HepG2 (cell line): ENCODE measurements at regions not wholly inside any gene's neighbourhood (a gene's known extent, or its start where the extent isn't known, plus 50 kb on each side); places are given as distances from the start of the nearest gene placed in this dataset.

ENCODE experiments used
- ATF6 ChIP-seq: sonication (generic); formaldehyde crosslinking; conservative IDR thresholded peaks from 2 replicates; pipeline ENCODE4 v1.4.0; 2020; ENCODE audit warnings: missing genetic modification reagents
- CENPX ChIP-seq: sonication (generic); formaldehyde crosslinking; IDR thresholded peaks from 2 replicates; pipeline ENCODE4 v1.9.0; 2021; ENCODE audit warnings: mild to moderate bottlenecking, missing genetic modification reagents, moderate library complexity
- CTCF ChIP-seq: sonication (generic); formaldehyde crosslinking; IDR thresholded peaks from 2 replicates; pipeline ENCODE4 v1.5.0; 2020; ENCODE audit warnings: mild to moderate bottlenecking, missing genetic modification reagents, moderate library complexity
- DR1 ChIP-seq: sonication (generic); formaldehyde crosslinking; IDR thresholded peaks from 2 replicates; pipeline ENCODE4 v1.8.0; 2021; ENCODE audit warnings: mild to moderate bottlenecking, missing genetic modification reagents, inconsistent platforms
- HMGXB4 ChIP-seq, 2 experiments: sonication (generic) in 1 of 2; formaldehyde crosslinking in 1 of 2; IDR thresholded peaks; 2 replicates each; pipeline versions ENCODE4 v1.4.0 to v1.6.1; 2018 to 2020; ENCODE audit warnings: missing genetic modification reagents in 2 of 2, borderline replicate concordance in 1 of 2, low read depth in 1 of 2, mild to moderate bottlenecking in 1 of 2, missing biosample characterization in 1 of 2
- HOXA9 ChIP-seq: sonication (generic); formaldehyde crosslinking; IDR thresholded peaks from 2 replicates; pipeline ENCODE4 v1.8.1; 2022; ENCODE audit warnings: missing genetic modification reagents, mild to moderate bottlenecking, moderate library complexity, borderline replicate concordance
- PHF21A ChIP-seq: sonication (generic); formaldehyde crosslinking; IDR thresholded peaks from 2 replicates; pipeline ENCODE4 v1.5.0; 2020; ENCODE audit warnings: mild to moderate bottlenecking, missing genetic modification reagents
- PITX1 ChIP-seq: sonication (generic); formaldehyde crosslinking; IDR thresholded peaks from 2 replicates; pipeline ENCODE4 v1.5.1; 2020; ENCODE audit warnings: mild to moderate bottlenecking, missing genetic modification reagents
- POLR2AphosphoS2 ChIP-seq: IDR thresholded peaks from 2 replicates; pipeline ENCODE4 v1.6.1; 2011; ENCODE audit warnings: low read depth, low read length, improper control_type of control experiment
- ZNF205 ChIP-seq: IDR thresholded peaks from 2 replicates; pipeline ENCODE4 v1.6.1; 2018; ENCODE audit warnings: missing biosample characterization, missing genetic modification reagents
- ZNF660 ChIP-seq: sonication (generic); formaldehyde crosslinking; IDR thresholded peaks from 2 replicates; pipeline ENCODE4 v1.5.1; 2020; ENCODE audit warnings: mild to moderate bottlenecking, low read depth, missing genetic modification reagents, borderline replicate concordance

- TF ChIP-seq ZNF660 (CRISPR knock-in tag) (no peak), CTCF (CRISPR knock-in tag) (no peak), CENPX (CRISPR knock-in tag) (no peak), DR1 (CRISPR knock-in tag) (no peak), HMGXB4 (CRISPR knock-in tag; IDR thresholded peaks at IDR 0.05; ENCODE audit: borderline replicate concordance in 1 of 2, low read depth in 1 of 2) (no peak), POLR2AphosphoS2 (no peak), HOXA9 (no peak), ATF6 (no peak), PHF21A (CRISPR knock-in tag) (no peak), ZNF205 (CRISPR knock-in tag) (no peak), PITX1 (CRISPR knock-in tag) (no peak)
Observed at GRCh38 chr5:3060283-3060682, 308.8 kb upstream of the IRX2 start.
